Mammary epithelial cell (primary cell): ENCODE measurements at regions not wholly inside any gene's neighbourhood (a gene's known extent, or its start where the extent isn't known, plus 50 kb on each side); places are given as distances from the start of the nearest gene placed in this dataset.

Experiments
- CTCF ChIP-seq, 2 donors: IDR thresholded peaks in 1 of 2; conservative IDR thresholded peaks in 1 of 2; 2 replicates each; pipeline ENCODE4 v1.5.1; 2011 to 2012; ENCODE audit warnings: inconsistent platforms in 2 of 2, low read length in 2 of 2, mild to moderate bottlenecking in 2 of 2, control low read depth in 1 of 2, low read depth in 1 of 2; ENCODE audit not compliant: insufficient read depth in 1 of 2; ENCODE audit errors: extremely low read depth in 1 of 2
- EZH2 ChIP-seq: IDR thresholded peaks from 2 replicates; pipeline ENCODE4 v1.6.1; 2012; ENCODE audit warnings: low read length, inconsistent platforms, borderline replicate concordance

GRCh38 chr3:13934315-13934714 lies 54.4 kb upstream of the WNT7A start:
- TF ChIP-seq CTCF (conservative IDR thresholded peaks at IDR 0.05 in 1 of 2, IDR thresholded peaks at IDR 0.05 in 1 of 2; ENCODE audit: extremely low read depth in 1 of 2, insufficient read depth in 1 of 2, low read depth in 1 of 2, low read length in 2 of 2) (no peak), EZH2 (no peak)
